Fibroblast of lung (primary cell): ENCODE measurements at regions not wholly inside any gene's neighbourhood (a gene's known extent, or its start where the extent isn't known, plus 50 kb on each side); places are given as distances from the start of the nearest gene placed in this dataset.

Experiments
- DNase-seq, 2 donors: peaks; one replicate each; pipeline versions ENCODE4 v3.0.0 to v3.0.0-alpha.2; 2010; ENCODE audit warnings: low read depth in 2 of 2
- H2AFZ ChIP-seq: 2 replicates; pipeline ENCODE4 v1.5.1; 2012; ENCODE audit warnings: low read length, control low read depth, inconsistent platforms
- H3K27ac ChIP-seq: 2 replicates; pipeline ENCODE4 v1.5.1; 2011; ENCODE audit warnings: low read length, control low read depth; ENCODE audit not compliant: insufficient read depth
- H3K27me3 ChIP-seq: 2 replicates; pipeline ENCODE4 v1.5.1; 2011; ENCODE audit warnings: mild to moderate bottlenecking, low read length; ENCODE audit not compliant: control insufficient read depth, insufficient read depth
- H3K36me3 ChIP-seq: 2 replicates; pipeline ENCODE4 v1.5.1; 2011; ENCODE audit warnings: low read length; ENCODE audit not compliant: control insufficient read depth, insufficient read depth
- H3K4me1 ChIP-seq: 2 replicates; pipeline ENCODE4 v1.5.1; 2011; ENCODE audit warnings: low read length; ENCODE audit not compliant: control insufficient read depth, insufficient read depth; ENCODE audit errors: extremely low read depth
- H3K4me2 ChIP-seq: 2 replicates; pipeline ENCODE4 v1.5.1; 2011; ENCODE audit warnings: low read length, control low read depth; ENCODE audit not compliant: insufficient read depth; ENCODE audit errors: extremely low read depth
- H3K4me3 ChIP-seq, 4 experiments: fragments of 200-600 bp in 1 of 4; sonication (generic) in 1 of 4; replicated peaks in 1 of 4; 2 replicates each; pipeline ENCODE4 v1.5.1; 2011 to 2016; ENCODE audit warnings: low read length in 4 of 4, low read depth in 3 of 4, mild to moderate bottlenecking in 3 of 4, control low read depth in 2 of 4, inconsistent platforms in 1 of 4, mixed read lengths in 1 of 4; ENCODE audit not compliant: insufficient read depth in 1 of 4; ENCODE audit errors: control extremely low read depth in 1 of 4
- H3K79me2 ChIP-seq: 2 replicates; pipeline ENCODE4 v1.5.1; 2012; ENCODE audit warnings: mild to moderate bottlenecking, low read length, inconsistent platforms; ENCODE audit not compliant: control insufficient read depth, insufficient read depth
- H3K9ac ChIP-seq: 2 replicates; pipeline ENCODE4 v1.5.1; 2011; ENCODE audit warnings: mild to moderate bottlenecking, low read length, control low read depth; ENCODE audit not compliant: insufficient read depth
- H3K9me3 ChIP-seq: 2 replicates; pipeline ENCODE4 v1.5.1; 2012; ENCODE audit warnings: low read depth, low read length; ENCODE audit not compliant: control insufficient read depth, insufficient read depth
- H4K20me1 ChIP-seq: 2 replicates; pipeline ENCODE4 v1.5.1; 2011; ENCODE audit warnings: low read length; ENCODE audit not compliant: control insufficient read depth, insufficient read depth; ENCODE audit errors: extremely low read depth
- CTCF ChIP-seq, 2 donors: IDR thresholded peaks in 1 of 2; conservative IDR thresholded peaks in 1 of 2; 1 replicate in 1 of 2; 2 replicates in 1 of 2; pipeline ENCODE4 v1.5.1; 2011 to 2012; ENCODE audit warnings: low read length in 2 of 2, control low read depth in 1 of 2, inconsistent platforms in 1 of 2, low read depth in 1 of 2, mild to moderate bottlenecking in 1 of 2
- EZH2 ChIP-seq: IDR thresholded peaks from 2 replicates; pipeline ENCODE4 v1.5.1; 2012; ENCODE audit warnings: low read length, control low read depth, mild to moderate bottlenecking; ENCODE audit errors: missing control alignments

- no peaks in the 10 kb centered on the region for H3K9me3 ChIP-seq
- H4K20me1 ChIP-seq = no peaks in the 10 kb centered on the region
- DNase-seq = no peak
- H2AFZ ChIP-seq = no peak overlapping the region
- no peaks in the 10 kb centered on the region for H3K36me3 ChIP-seq
- H3K4me3 ChIP-seq = no peak overlapping the region
- H3K27me3 ChIP-seq = no peaks in the 10 kb centered on the region
- H3K27ac ChIP-seq = no peak overlapping the region
- no peaks in the 10 kb centered on the region for H3K79me2 ChIP-seq
- H3K4me1 ChIP-seq = no peaks in the 10 kb centered on the region
- no peak overlapping the region for H3K4me2 ChIP-seq
- TF ChIP-seq EZH2 (no peak), CTCF (conservative IDR thresholded peaks at IDR 0.05 in 1 of 2, IDR thresholded peaks at IDR 0.05 in 1 of 2; ENCODE audit: low read depth in 1 of 2, low read length in 2 of 2) (no peak)
- H3K9ac ChIP-seq = no peak overlapping the region
Measured at GRCh38 chr7:80039251-80039884, 95.3 kb upstream of the GNAI1 start.

GRCh38 chr7:80037689-80038088 is 96.9 kb upstream of the GNAI1 start:
- Histone ChIP-seq H3K4me3 (no peak overlapping the region), H3K79me2 (no peaks in the 10 kb centered on the region), H3K27ac (no peak overlapping the region), H3K9ac (no peak overlapping the region), H3K4me1 (no peaks in the 10 kb centered on the region), H3K27me3 (no peaks in the 10 kb centered on the region), H3K4me2 (no peak overlapping the region), H3K9me3 (no peaks in the 10 kb centered on the region), H2AFZ (no peak overlapping the region), H4K20me1 (no peaks in the 10 kb centered on the region), H3K36me3 (no peaks in the 10 kb centered on the region)
- no peak for TF ChIP-seq CTCF (conservative IDR thresholded peaks at IDR 0.05 in 1 of 2, IDR thresholded peaks at IDR 0.05 in 1 of 2; ENCODE audit: low read depth in 1 of 2, low read length in 2 of 2)
- no peak for DNase-seq

- no peak for TF ChIP-seq EZH2
- no peak for TF ChIP-seq CTCF (conservative IDR thresholded peaks at IDR 0.05 in 1 of 2, IDR thresholded peaks at IDR 0.05 in 1 of 2; ENCODE audit: low read depth in 1 of 2, low read length in 2 of 2)
- Histone ChIP-seq H4K20me1 (no peaks in the 10 kb centered on the region), H3K27ac (no peak overlapping the region), H3K79me2 (no peaks in the 10 kb centered on the region), H3K36me3 (no peaks in the 10 kb centered on the region), H2AFZ (peak overlapping the region; percentile 6), H3K4me1 (no peaks in the 10 kb centered on the region), H3K4me3 (no peak overlapping the region), H3K27me3 (no peaks in the 10 kb centered on the region), H3K9me3 (no peaks in the 10 kb centered on the region), H3K4me2 (no peak overlapping the region), H3K9ac (no peak overlapping the region)
- no peak for DNase-seq
Measured at GRCh38 chr7:80036107-80036506, 98.5 kb upstream of the GNAI1 start.
